Astrocyte of the spinal cord (primary cell): ENCODE measurements at regions not wholly inside any gene's neighbourhood (a gene's known extent, or its start where the extent isn't known, plus 50 kb on each side); places are given as distances from the start of the nearest gene placed in this dataset.

ENCODE experiments used
- DNase-seq: peaks from one replicate; pipeline ENCODE4 v3.0.0; 2011; ENCODE audit warnings: low read depth, low spot score
- H3K4me3 ChIP-seq: 2 replicates; pipeline ENCODE4 v1.5.1; 2011; ENCODE audit warnings: low read depth, mild to moderate bottlenecking, low read length, moderate library complexity
- CTCF ChIP-seq: IDR thresholded peaks from 2 replicates; pipeline ENCODE4 v1.5.1; 2012; ENCODE audit warnings: low read depth, mild to moderate bottlenecking, low read length, inconsistent platforms
- in situ Hi-C: cut with HindIII; loops from 2 replicates; pipeline ENCODE4 v1.10.0; 2017; ENCODE audit warnings: low sequenced_read_pairs

DNA sequence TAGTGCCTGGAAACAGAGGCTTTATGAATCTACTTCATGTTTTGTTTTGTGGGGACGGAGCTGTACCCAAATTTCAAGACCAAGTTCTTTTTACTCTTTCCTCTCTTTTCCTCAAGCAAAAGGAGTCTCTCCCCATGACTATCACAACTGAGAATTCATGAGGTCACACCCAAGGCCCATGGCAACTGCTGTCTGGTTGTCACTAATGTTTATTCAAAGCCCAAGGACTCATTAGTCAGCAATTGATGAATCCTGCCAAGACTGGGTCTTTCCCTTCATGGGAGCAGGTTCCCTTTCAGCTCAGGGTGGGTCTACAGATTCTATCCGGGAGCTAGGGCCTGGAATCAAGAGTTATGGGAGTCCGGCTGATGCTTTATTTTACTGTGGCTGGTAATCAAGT is 441.5 kb upstream of the PCDH20 start:
- in situ Hi-C loops: no loop called here
- H3K4me3 ChIP-seq: no peak overlapping the region
- TF ChIP-seq CTCF: no peak
- no peak for DNase-seq

DNA sequence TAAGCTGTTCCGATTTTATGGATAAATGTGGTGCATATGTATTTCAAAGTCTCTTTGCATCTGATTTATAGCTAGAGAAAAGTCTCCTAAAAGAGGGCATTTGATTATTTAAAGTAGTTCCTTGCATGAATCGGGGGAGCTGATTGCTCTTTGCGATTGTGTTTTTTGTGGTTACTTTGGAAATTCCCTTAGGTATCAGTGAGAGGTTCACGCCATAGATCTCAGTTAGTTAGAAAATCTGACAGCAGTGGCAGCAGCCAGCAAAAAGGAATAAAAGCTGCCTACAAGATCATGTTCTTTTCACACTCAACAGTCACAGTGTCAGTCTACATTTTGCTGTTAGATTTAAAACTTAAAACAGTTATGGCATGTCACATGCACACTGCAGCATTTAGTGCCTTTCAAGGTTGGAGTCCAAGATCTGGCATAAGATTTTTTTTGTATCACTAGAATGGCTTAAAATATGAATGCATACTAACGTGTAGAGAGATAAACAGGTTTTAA is 436.5 kb upstream of the PCDH20 start:
- in situ Hi-C loops: no loop called here
- DNase-seq: no peak
- TF ChIP-seq CTCF: no peak
- H3K4me3 ChIP-seq: no peak overlapping the region

GRCh38 chr13:61850794-61851193 is 435.1 kb upstream of the PCDH20 start:
- no peak overlapping the region for H3K4me3 ChIP-seq
- TF ChIP-seq CTCF: no peak
- DNase-seq: no peak
- in situ Hi-C loops: no loop called here

- DNase-seq: no peak
- TF ChIP-seq CTCF: no peak
- in situ Hi-C loops: no loop called here
- no peak overlapping the region for H3K4me3 ChIP-seq
These were observed 422.9 kb upstream of the PCDH20 start for GRCh38 chr13:61838568-61838967.

- in situ Hi-C loops: no loop called here
- TF ChIP-seq CTCF: no peak
- H3K4me3 ChIP-seq: no peak overlapping the region
- no peak for DNase-seq
These were observed 417.6 kb upstream of the PCDH20 start for GRCh38 chr13:61833228-61833627.

DNA sequence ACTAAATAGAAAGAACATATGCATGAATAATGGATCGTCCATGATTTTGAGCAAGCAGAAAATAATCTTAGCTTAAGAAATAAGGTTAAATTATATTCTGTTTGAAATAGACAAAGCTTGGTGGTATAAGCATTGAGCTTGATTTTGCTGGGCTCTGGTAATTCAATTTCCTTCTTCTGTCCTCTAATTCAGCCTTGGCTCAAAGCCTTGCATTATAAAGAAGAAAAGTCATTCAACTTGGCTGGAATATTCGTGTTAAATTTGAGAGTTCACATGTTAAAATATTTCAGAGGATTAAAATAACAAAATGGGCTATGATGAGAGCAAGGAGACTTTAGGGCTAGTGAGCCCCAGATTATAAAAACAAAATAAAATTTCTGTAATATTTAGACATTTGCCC is 415.4 kb upstream of the PCDH20 start:
- no peak for DNase-seq
- TF ChIP-seq CTCF: no peak
- in situ Hi-C loops: no loop called here
- no peak overlapping the region for H3K4me3 ChIP-seq

DNA sequence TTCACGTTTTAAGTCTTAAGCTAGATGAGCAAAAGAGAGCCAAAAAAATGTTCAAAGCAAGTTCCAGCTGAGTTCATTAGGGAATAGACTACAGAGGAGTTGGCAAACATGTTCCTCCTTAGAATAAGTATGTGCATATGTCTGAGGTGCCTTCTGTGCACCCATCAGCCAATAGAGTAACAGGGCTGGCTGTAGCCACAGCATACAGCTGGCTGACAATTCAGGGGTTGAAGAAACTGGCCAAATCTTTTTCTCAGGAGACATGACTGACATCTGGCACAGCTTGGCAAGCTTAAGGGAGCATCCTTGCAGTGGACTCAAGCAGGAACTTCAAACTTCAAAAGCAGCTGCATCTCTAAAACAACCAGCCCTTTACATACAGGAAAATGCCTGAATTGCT is 414.8 kb upstream of the PCDH20 start:
- DNase-seq: no peak
- in situ Hi-C loops: no loop called here
- H3K4me3 ChIP-seq: no peak overlapping the region
- TF ChIP-seq CTCF: no peak
